ENCODE measurements at regions not wholly inside any gene's neighbourhood (a gene's known extent, or its start where the extent isn't known, plus 50 kb on each side); places are given as distances from the start of the nearest gene placed in this dataset.

DNA sequence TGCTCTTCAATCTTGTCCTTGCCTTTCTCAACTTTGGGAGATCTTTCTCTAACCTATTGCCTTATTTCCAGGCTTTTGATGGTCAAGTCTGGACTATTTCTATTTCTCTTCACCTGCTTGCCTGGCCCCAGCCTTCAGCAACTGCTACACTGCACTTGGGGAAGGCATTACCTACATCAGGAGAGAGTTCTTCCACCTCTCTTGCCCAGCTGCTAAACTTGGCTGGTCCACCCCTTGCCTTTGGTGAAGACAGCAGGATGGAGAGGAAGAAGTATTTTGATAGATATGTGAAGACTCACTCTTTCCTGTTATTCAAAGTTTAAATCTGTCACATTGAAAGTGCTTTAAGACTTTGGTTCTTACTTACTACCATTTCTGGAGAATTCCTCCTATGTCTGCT lies 574.8 kb downstream of the ZPLD1 start:
- TF ChIP-seq, protein P1, sequence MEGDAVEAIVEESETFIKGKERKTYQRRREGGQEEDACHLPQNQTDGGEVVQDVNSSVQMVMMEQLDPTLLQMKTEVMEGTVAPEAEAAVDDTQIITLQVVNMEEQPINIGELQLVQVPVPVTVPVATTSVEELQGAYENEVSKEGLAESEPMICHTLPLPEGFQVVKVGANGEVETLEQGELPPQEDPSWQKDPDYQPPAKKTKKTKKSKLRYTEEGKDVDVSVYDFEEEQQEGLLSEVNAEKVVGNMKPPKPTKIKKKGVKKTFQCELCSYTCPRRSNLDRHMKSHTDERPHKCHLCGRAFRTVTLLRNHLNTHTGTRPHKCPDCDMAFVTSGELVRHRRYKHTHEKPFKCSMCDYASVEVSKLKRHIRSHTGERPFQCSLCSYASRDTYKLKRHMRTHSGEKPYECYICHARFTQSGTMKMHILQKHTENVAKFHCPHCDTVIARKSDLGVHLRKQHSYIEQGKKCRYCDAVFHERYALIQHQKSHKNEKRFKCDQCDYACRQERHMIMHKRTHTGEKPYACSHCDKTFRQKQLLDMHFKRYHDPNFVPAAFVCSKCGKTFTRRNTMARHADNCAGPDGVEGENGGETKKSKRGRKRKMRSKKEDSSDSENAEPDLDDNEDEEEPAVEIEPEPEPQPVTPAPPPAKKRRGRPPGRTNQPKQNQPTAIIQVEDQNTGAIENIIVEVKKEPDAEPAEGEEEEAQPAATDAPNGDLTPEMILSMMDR (IDR thresholded peaks at IDR 0.05) = no peak
- no peak for TF ChIP-seq POLR2A (IDR thresholded peaks at IDR 0.05)
